CD8-positive, alpha-beta memory T cell (primary cell): ENCODE measurements at regions not wholly inside any gene's neighbourhood (a gene's known extent, or its start where the extent isn't known, plus 50 kb on each side); places are given as distances from the start of the nearest gene placed in this dataset.

Experiments
- CTCF ChIA-PET: fragments of 350-600 bp; sonication (Branson Sonifier 250); formaldehyde crosslinking; loops from one replicate; lab custom pipeline; 2021; ENCODE audit warnings: antibody characterized with exemption; lab: Charles Lee
- POLR2A ChIA-PET: fragments of 350-600 bp; sonication (Branson Sonifier 250); formaldehyde crosslinking; loops from one replicate; lab custom pipeline; 2021; ENCODE audit warnings: antibody characterized with exemption; lab: Charles Lee
- DNase-seq, 5 donors: peaks; one replicate each; pipeline versions ENCODE4 v3.0.0 to v3.0.0-alpha.2; 2020 to 2022; ENCODE audit warnings: mixed read lengths in 1 of 5
- H3K27ac ChIP-seq: one replicate; pipeline ENCODE4 v1.7.0; 2013; ENCODE audit warnings: low read depth, mild to moderate bottlenecking, low read length, moderate library complexity
- H3K27me3 ChIP-seq: 2 replicates; pipeline ENCODE4 v1.7.0; 2013; ENCODE audit warnings: low read length, mild to moderate bottlenecking; ENCODE audit not compliant: insufficient read depth, poor library complexity, severe bottlenecking
- H3K36me3 ChIP-seq: 2 replicates; pipeline ENCODE4 v1.7.0; 2013; ENCODE audit warnings: mild to moderate bottlenecking, low read length, moderate library complexity; ENCODE audit not compliant: insufficient read depth
- H3K4me1 ChIP-seq: 2 replicates; pipeline ENCODE4 v1.7.0; 2013; ENCODE audit warnings: mild to moderate bottlenecking, low read length, moderate library complexity; ENCODE audit not compliant: insufficient read depth
- H3K4me3 ChIP-seq: 2 replicates; pipeline ENCODE4 v1.7.0; 2013; ENCODE audit warnings: mild to moderate bottlenecking, low read length
- H3K9me3 ChIP-seq: 2 replicates; pipeline ENCODE4 v1.7.0; 2013; ENCODE audit warnings: mild to moderate bottlenecking, low read length
- H3K27ac Mint-ChIP-seq, 8 donors: one replicate each; pipeline ENCODE4 v1.8.0; 2020 to 2021; ENCODE audit warnings: mixed read lengths in 8 of 8, mild to moderate bottlenecking in 6 of 8, inconsistent platforms in 3 of 8, moderate library complexity in 3 of 8
- H3K27me3 Mint-ChIP-seq, 2 donors: one replicate each; pipeline ENCODE4 v1.8.0; 2020 to 2021; ENCODE audit warnings: mixed read lengths in 2 of 2, mild to moderate bottlenecking in 1 of 2, moderate library complexity in 1 of 2
- H3K36me3 Mint-ChIP-seq, 3 donors: one replicate each; pipeline ENCODE4 v1.8.0; 2020 to 2021; ENCODE audit warnings: mixed read lengths in 3 of 3, inconsistent platforms in 1 of 3, mild to moderate bottlenecking in 1 of 3
- H3K4me1 Mint-ChIP-seq, 3 donors: one replicate each; pipeline ENCODE4 v1.8.0; 2020 to 2021; ENCODE audit warnings: mixed read lengths in 3 of 3, inconsistent platforms in 1 of 3, mild to moderate bottlenecking in 1 of 3
- H3K4me3 Mint-ChIP-seq, 7 donors: one replicate each; pipeline ENCODE4 v1.8.0; 2020 to 2021; ENCODE audit warnings: mixed read lengths in 7 of 7, mild to moderate bottlenecking in 6 of 7, moderate library complexity in 4 of 7, inconsistent platforms in 2 of 7
- H3K9me3 Mint-ChIP-seq, 5 donors: one replicate each; pipeline ENCODE4 v1.8.0; 2020 to 2022; ENCODE audit warnings: mixed read lengths in 5 of 5, mild to moderate bottlenecking in 3 of 5, moderate library complexity in 2 of 5, inconsistent platforms in 1 of 5

DNA sequence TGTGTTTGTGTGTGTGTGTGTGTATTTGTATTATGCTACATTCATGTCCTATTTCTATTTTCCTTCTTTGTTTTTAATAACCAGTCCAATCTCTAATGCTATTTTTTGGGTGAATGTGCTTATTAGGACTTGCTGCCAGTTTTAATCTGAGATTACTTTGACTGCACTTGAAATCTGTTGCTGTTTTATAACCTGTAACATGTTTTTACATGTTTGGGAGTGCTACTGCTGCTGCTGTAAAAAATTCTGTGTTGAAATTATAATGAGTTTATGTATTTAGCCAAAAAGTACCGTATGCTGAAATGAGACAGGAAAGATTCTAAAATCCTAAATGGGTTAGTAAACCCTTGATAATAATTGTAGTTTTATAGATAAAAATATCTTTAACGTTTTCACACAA lies 104.7 kb upstream of the SSBP2 start:
- H3K27ac Mint-ChIP-seq = peak overlapping the region in 2 of 8 donors; percentile 7 to 61
- POLR2A ChIA-PET = interaction anchor here (1.5 kb wide), 1 partner anchor 105 kb away, joined by 4 read pairs; the partner anchor contains the start of gene SSBP2
- Histone ChIP-seq H3K36me3 (no peaks in the 10 kb centered on the region), H3K4me1 (peaks cover 18% of the 10 kb centered on the region), H3K27me3 (no peaks in the 10 kb centered on the region), H3K27ac (no peak overlapping the region), H3K4me3 (no peak overlapping the region), H3K9me3 (no peaks in the 10 kb centered on the region)
- peak overlapping the region in 1 of 7 donors; percentile 6 for H3K4me3 Mint-ChIP-seq
- CTCF ChIA-PET = no interaction called here
- no peaks in the 10 kb centered on the region for H3K27me3 Mint-ChIP-seq
- H3K36me3 Mint-ChIP-seq = peaks cover 0 to 4% (median 0%) of the 10 kb centered on the region in 3 donors
- DNase-seq = no peak
- peaks cover 24 to 48% (median 33%) of the 10 kb centered on the region in 3 donors for H3K4me1 Mint-ChIP-seq
- no peaks in the 10 kb centered on the region for H3K9me3 Mint-ChIP-seq

DNA sequence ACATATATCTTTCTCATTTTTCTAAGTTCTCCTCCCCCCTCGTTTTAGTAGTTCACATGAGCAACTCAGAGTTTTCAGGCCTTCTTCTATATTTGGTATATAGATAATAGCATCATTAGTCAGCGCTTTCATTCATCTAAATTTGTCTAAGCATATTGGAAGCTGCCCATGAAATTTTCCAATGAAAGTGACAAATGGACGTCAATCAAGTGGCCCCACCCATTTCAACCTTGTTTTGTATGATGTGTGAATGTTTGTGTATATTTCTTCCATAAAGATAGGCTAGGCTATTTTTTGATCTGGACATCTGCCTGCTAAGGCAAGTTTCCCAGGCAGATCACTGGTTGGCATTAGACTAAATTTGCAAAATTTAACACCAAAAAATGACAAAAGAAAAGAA lies 104.0 kb upstream of the SSBP2 start:
- peak overlapping the region in 3 of 8 donors; percentile 9 to 78 (median 39) for H3K27ac Mint-ChIP-seq
- H3K4me1 Mint-ChIP-seq = peaks cover 30 to 55% (median 40%) of the 10 kb centered on the region in 3 donors
- H3K4me3 Mint-ChIP-seq = peak overlapping the region in 1 of 7 donors; percentile 49
- H3K9me3 Mint-ChIP-seq = no peaks in the 10 kb centered on the region
- H3K36me3 Mint-ChIP-seq = peaks cover 0 to 4% (median 0%) of the 10 kb centered on the region in 3 donors
- H3K27me3 Mint-ChIP-seq = no peaks in the 10 kb centered on the region
- no peak overlapping the region for H3K27ac ChIP-seq
- H3K9me3 ChIP-seq = no peaks in the 10 kb centered on the region
- H3K27me3 ChIP-seq = no peaks in the 10 kb centered on the region
- CTCF ChIA-PET = no interaction called here
- POLR2A ChIA-PET = no interaction called here
- H3K4me1 ChIP-seq = peaks cover 25% of the 10 kb centered on the region
- no peak overlapping the region for H3K4me3 ChIP-seq
- no peaks in the 10 kb centered on the region for H3K36me3 ChIP-seq
- no peak for DNase-seq

GRCh38 chr5:81854485-81854884 lies 103.6 kb upstream of the SSBP2 start:
- peaks cover 28% of the 10 kb centered on the region for H3K4me1 ChIP-seq
- no peaks in the 10 kb centered on the region for H3K27me3 ChIP-seq
- peak overlapping the region; percentile 2 for H3K27ac ChIP-seq
- no peaks in the 10 kb centered on the region for H3K36me3 ChIP-seq
- ChIA-PET POLR2A (no interaction called here), CTCF (no interaction called here)
- H3K4me3 ChIP-seq = no peak overlapping the region
- H3K27ac Mint-ChIP-seq = peak overlapping the region in 1 of 8 donors; percentile 9
- H3K4me3 Mint-ChIP-seq = peak overlapping the region in 1 of 7 donors; percentile 57
- no peaks in the 10 kb centered on the region for H3K9me3 Mint-ChIP-seq
- no peaks in the 10 kb centered on the region for H3K9me3 ChIP-seq
- H3K36me3 Mint-ChIP-seq = peaks cover 0 to 4% (median 0%) of the 10 kb centered on the region in 3 donors
- peaks cover 32 to 58% (median 40%) of the 10 kb centered on the region in 3 donors for H3K4me1 Mint-ChIP-seq
- no peaks in the 10 kb centered on the region for H3K27me3 Mint-ChIP-seq
- no peak for DNase-seq

DNA sequence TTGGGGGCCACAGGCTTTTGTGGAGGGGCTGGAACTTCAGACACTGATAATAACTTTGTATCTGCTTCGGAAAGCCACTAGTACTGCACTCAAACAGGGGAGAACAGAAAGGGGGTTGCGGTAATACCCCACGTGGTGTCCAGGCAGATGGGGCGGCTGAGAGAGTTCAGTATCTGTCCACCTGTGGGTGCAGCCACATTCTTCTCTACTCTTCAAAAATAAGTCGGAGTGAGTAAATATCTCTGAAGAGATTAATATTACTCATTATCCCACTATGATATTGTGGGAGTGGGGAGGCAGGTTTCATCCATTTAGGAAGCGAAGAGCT lies 102.1 kb upstream of the SSBP2 start:
- CTCF ChIA-PET = no interaction called here
- no peaks in the 10 kb centered on the region for H3K9me3 Mint-ChIP-seq
- Histone ChIP-seq H3K4me1 (peaks cover 28% of the 10 kb centered on the region), H3K36me3 (no peaks in the 10 kb centered on the region), H3K4me3 (no peak overlapping the region), H3K9me3 (no peaks in the 10 kb centered on the region), H3K27me3 (no peaks in the 10 kb centered on the region), H3K27ac (no peak overlapping the region)
- H3K27ac Mint-ChIP-seq = peak overlapping the region; percentile 60 to 91 (median 86)
- POLR2A ChIA-PET = interaction anchor here (0.6 to 3.1 kb wide), 4 partner anchors 98 to 214 kb away, joined by 3 to 135 read pairs (median 3); partner anchors contain the start of gene SSBP2
- H3K36me3 Mint-ChIP-seq = peaks cover 0 to 4% (median 0%) of the 10 kb centered on the region in 3 donors
- H3K4me1 Mint-ChIP-seq = peaks cover 32 to 58% (median 40%) of the 10 kb centered on the region in 3 donors
- H3K4me3 Mint-ChIP-seq = peak overlapping the region; percentile 78 to 98 (median 85)
- no peaks in the 10 kb centered on the region for H3K27me3 Mint-ChIP-seq
- DNase-seq = no peak

- peaks cover 0 to 4% (median 0%) of the 10 kb centered on the region in 3 donors for H3K36me3 Mint-ChIP-seq
- peak overlapping the region; percentile 60 to 91 (median 86) for H3K27ac Mint-ChIP-seq
- no peaks in the 10 kb centered on the region for H3K9me3 ChIP-seq
- H3K36me3 ChIP-seq = no peaks in the 10 kb centered on the region
- no peaks in the 10 kb centered on the region for H3K27me3 ChIP-seq
- H3K9me3 Mint-ChIP-seq = no peaks in the 10 kb centered on the region
- H3K4me3 Mint-ChIP-seq = peak overlapping the region; percentile 80 to 98 (median 88)
- H3K4me3 ChIP-seq = peak overlapping the region; percentile 57
- no peak overlapping the region for H3K27ac ChIP-seq
- H3K27me3 Mint-ChIP-seq = no peaks in the 10 kb centered on the region
- DNase-seq = peak in 1 of 5 donors; percentile 44
- POLR2A ChIA-PET = interaction anchor here (0.6 to 3.1 kb wide), 10 partner anchors 33 to 425 kb away, joined by 3 to 135 read pairs (median 3); partner anchors contain the start of genes ATG10, RPS23 and SSBP2
- CTCF ChIA-PET = interaction anchor here (1.1 to 3.2 kb wide), 8 partner anchors 9 to 336 kb away, joined by 3 to 28 read pairs (median 6); partner anchors contain the start of gene SSBP2
- H3K4me1 ChIP-seq = peaks cover 28% of the 10 kb centered on the region
- peaks cover 32 to 58% (median 40%) of the 10 kb centered on the region in 3 donors for H3K4me1 Mint-ChIP-seq
Measured at GRCh38 chr5:81852291-81853029, 101.6 kb upstream of the SSBP2 start.

GRCh38 chr5:81851481-81852178 lies 100.7 kb upstream of the SSBP2 start:
- peak overlapping the region; percentile 90 to 98 (median 93) for H3K4me3 Mint-ChIP-seq
- H3K4me1 Mint-ChIP-seq = peaks cover 32 to 54% (median 40%) of the 10 kb centered on the region in 3 donors
- no peaks in the 10 kb centered on the region for H3K9me3 Mint-ChIP-seq
- POLR2A ChIA-PET = interaction anchor here (0.6 to 3.1 kb wide), 9 partner anchors 12 to 426 kb away, joined by 3 to 135 read pairs (median 4); partner anchors contain the start of genes ATG10, RPS23 and SSBP2
- Histone ChIP-seq H3K36me3 (no peaks in the 10 kb centered on the region), H3K27me3 (no peaks in the 10 kb centered on the region), H3K4me1 (peaks cover 28% of the 10 kb centered on the region), H3K4me3 (peak overlapping the region; percentile 55), H3K9me3 (no peaks in the 10 kb centered on the region), H3K27ac (peak overlapping the region; percentile 53)
- no peaks in the 10 kb centered on the region for H3K27me3 Mint-ChIP-seq
- CTCF ChIA-PET = interaction anchor here (0.8 to 3.2 kb wide), 11 partner anchors 10 to 335 kb away, joined by 3 to 28 read pairs (median 4); partner anchors contain the start of gene SSBP2
- peak overlapping the region; percentile 86 to 98 (median 96) for H3K27ac Mint-ChIP-seq
- peak; percentile 78 to 91 (median 86) for DNase-seq
- H3K36me3 Mint-ChIP-seq = peaks cover 0 to 4% (median 0%) of the 10 kb centered on the region in 3 donors

GRCh38 chr5:81850501-81851357 lies 99.8 kb upstream of the SSBP2 start:
- Histone ChIP-seq H3K4me1 (peaks cover 28% of the 10 kb centered on the region), H3K27me3 (no peaks in the 10 kb centered on the region), H3K27ac (peak overlapping the region; percentile 53), H3K4me3 (peak overlapping the region; percentile 55), H3K36me3 (no peaks in the 10 kb centered on the region), H3K9me3 (no peaks in the 10 kb centered on the region)
- H3K27me3 Mint-ChIP-seq = no peaks in the 10 kb centered on the region
- peaks cover 0 to 4% (median 0%) of the 10 kb centered on the region in 3 donors for H3K36me3 Mint-ChIP-seq
- POLR2A ChIA-PET = interaction anchor here (1.3 to 3.1 kb wide), 4 partner anchors 11 to 121 kb away, joined by 3 to 135 read pairs (median 10); partner anchors contain the start of genes ATG10 and SSBP2
- CTCF ChIA-PET = interaction anchor here (0.8 to 3.2 kb wide), 11 partner anchors 13 to 426 kb away, joined by 3 to 28 read pairs (median 4); partner anchors contain the start of gene SSBP2
- peak overlapping the region; percentile 86 to 98 (median 96) for H3K27ac Mint-ChIP-seq
- DNase-seq = no peak
- peak overlapping the region; percentile 90 to 98 (median 93) for H3K4me3 Mint-ChIP-seq
- peaks cover 32 to 54% (median 40%) of the 10 kb centered on the region in 3 donors for H3K4me1 Mint-ChIP-seq
- H3K9me3 Mint-ChIP-seq = no peaks in the 10 kb centered on the region
